ENCODE measurements at regions not wholly inside any gene's neighbourhood (a gene's known extent, or its start where the extent isn't known, plus 50 kb on each side); places are given as distances from the start of the nearest gene placed in this dataset.

GRCh38 chr12:85352016-85352415 is 72.0 kb downstream of the ALX1 start:
- DNase-seq (ENCODE audit: insufficient read length) (no peak), FAIRE-seq (no peak)
- TF ChIP-seq POLR2AphosphoS5 (IDR thresholded peaks at IDR 0.05; ENCODE audit: low read depth, low read length) (no peak), TAF1 (IDR thresholded peaks at IDR 0.05; ENCODE audit: borderline replicate concordance, low read depth, low read length) (no peak), POLR2A (IDR thresholded peaks at IDR 0.05; ENCODE audit: low read depth, low read length) (no peak)

- FAIRE-seq (no peak), DNase-seq (ENCODE audit: insufficient read length) (no peak)
- TF ChIP-seq POLR2AphosphoS5 (IDR thresholded peaks at IDR 0.05; ENCODE audit: low read depth, low read length) (no peak), POLR2A (IDR thresholded peaks at IDR 0.05; ENCODE audit: low read depth, low read length) (no peak), TAF1 (IDR thresholded peaks at IDR 0.05; ENCODE audit: borderline replicate concordance, low read depth, low read length) (no peak)
Observed at GRCh38 chr12:85356596-85357385, 76.8 kb downstream of the ALX1 start.

- FAIRE-seq (no peak), DNase-seq (ENCODE audit: insufficient read length) (no peak)
- no peak for TF ChIP-seq POLR2A (IDR thresholded peaks at IDR 0.05; ENCODE audit: low read depth, low read length)
- TF ChIP-seq TAF1 (IDR thresholded peaks at IDR 0.05; ENCODE audit: borderline replicate concordance, low read depth, low read length) = no peak
- no peak for TF ChIP-seq POLR2AphosphoS5 (IDR thresholded peaks at IDR 0.05; ENCODE audit: low read depth, low read length)
Observed at GRCh38 chr12:85357609-85358008, 77.6 kb downstream of the ALX1 start.

GRCh38 chr12:85358715-85359114 is 78.7 kb downstream of the ALX1 start:
- FAIRE-seq (no peak), DNase-seq (ENCODE audit: insufficient read length) (no peak)
- TF ChIP-seq POLR2AphosphoS5 (IDR thresholded peaks at IDR 0.05; ENCODE audit: low read depth, low read length) (no peak), TAF1 (IDR thresholded peaks at IDR 0.05; ENCODE audit: borderline replicate concordance, low read depth, low read length) (no peak), POLR2A (IDR thresholded peaks at IDR 0.05; ENCODE audit: low read depth, low read length) (no peak)

- DNase-seq (ENCODE audit: insufficient read length) (no peak), FAIRE-seq (no peak)
- TF ChIP-seq TAF1 (IDR thresholded peaks at IDR 0.05; ENCODE audit: borderline replicate concordance, low read depth, low read length) (no peak), POLR2AphosphoS5 (IDR thresholded peaks at IDR 0.05; ENCODE audit: low read depth, low read length) (no peak)
Observed at GRCh38 chr12:85363382-85364190, 83.6 kb downstream of the ALX1 start.

GRCh38 chr12:85367936-85368335 is 87.9 kb downstream of the ALX1 start:
- TF ChIP-seq TAF1 (IDR thresholded peaks at IDR 0.05; ENCODE audit: borderline replicate concordance, low read depth, low read length) (no peak), POLR2AphosphoS5 (IDR thresholded peaks at IDR 0.05; ENCODE audit: low read depth, low read length) (no peak), POLR2A (IDR thresholded peaks at IDR 0.05; ENCODE audit: low read depth, low read length) (no peak)
- DNase-seq (ENCODE audit: insufficient read length) (no peak), FAIRE-seq (no peak)

- FAIRE-seq = no peak
- DNase-seq (ENCODE audit: insufficient read length) = no peak
- TF ChIP-seq TAF1 (IDR thresholded peaks at IDR 0.05; ENCODE audit: borderline replicate concordance, low read depth, low read length) = no peak
Observed at GRCh38 chr12:85369365-85370154, 89.5 kb downstream of the ALX1 start.

- TF ChIP-seq POLR2A (IDR thresholded peaks at IDR 0.05; ENCODE audit: low read depth, low read length) (no peak), POLR2AphosphoS5 (IDR thresholded peaks at IDR 0.05; ENCODE audit: low read depth, low read length) (no peak), TAF1 (IDR thresholded peaks at IDR 0.05; ENCODE audit: borderline replicate concordance, low read depth, low read length) (no peak)
- no peak for FAIRE-seq
Observed at GRCh38 chr12:85373045-85373444, 93.0 kb downstream of the ALX1 start.

GRCh38 chr12:85374981-85375380 is 95.0 kb downstream of the ALX1 start:
- DNase-seq (ENCODE audit: insufficient read length) = no peak
- no peak for FAIRE-seq
- TF ChIP-seq TAF1 (IDR thresholded peaks at IDR 0.05; ENCODE audit: borderline replicate concordance, low read depth, low read length) (no peak), POLR2AphosphoS5 (IDR thresholded peaks at IDR 0.05; ENCODE audit: low read depth, low read length) (no peak)

More at GRCh38 chr12:85373045-85373444, 93.0 kb downstream of the ALX1 start:
- no peak for DNase-seq (ENCODE audit: insufficient read length)

- no peak for FAIRE-seq
- no peak for DNase-seq (ENCODE audit: insufficient read length)
- TF ChIP-seq POLR2A (IDR thresholded peaks at IDR 0.05; ENCODE audit: low read depth, low read length) (no peak), TAF1 (IDR thresholded peaks at IDR 0.05; ENCODE audit: borderline replicate concordance, low read depth, low read length) (no peak), POLR2AphosphoS5 (IDR thresholded peaks at IDR 0.05; ENCODE audit: low read depth, low read length) (no peak)
Observed at GRCh38 chr12:85385406-85385805, 105.4 kb downstream of the ALX1 start.

- TF ChIP-seq POLR2A (IDR thresholded peaks at IDR 0.05; ENCODE audit: low read depth, low read length) = no peak
- no peak for TF ChIP-seq POLR2AphosphoS5 (IDR thresholded peaks at IDR 0.05; ENCODE audit: low read depth, low read length)
- TF ChIP-seq TAF1 (IDR thresholded peaks at IDR 0.05; ENCODE audit: borderline replicate concordance, low read depth, low read length) = no peak
- FAIRE-seq = no peak
- DNase-seq (ENCODE audit: insufficient read length) = no peak
Observed at GRCh38 chr12:85390266-85390665, 110.2 kb downstream of the ALX1 start.

All from GM12892 (cell line).